WTC11 (cell line): ENCODE measurements at regions not wholly inside any gene's neighbourhood (a gene's known extent, or its start where the extent isn't known, plus 50 kb on each side); places are given as distances from the start of the nearest gene placed in this dataset.

Source experiments
- ETV6 ChIP-seq: sonication (generic); formaldehyde crosslinking; IDR thresholded peaks from 2 replicates; pipeline ENCODE4 v1.8.1; 2022; ENCODE audit warnings: mild to moderate bottlenecking, missing genetic modification reagents
- TCF7 ChIP-seq: sonication (generic); formaldehyde crosslinking; IDR thresholded peaks from 2 replicates; pipeline ENCODE4 v1.8.0; 2022; ENCODE audit warnings: mild to moderate bottlenecking, low read depth, missing genetic modification reagents, moderate library complexity
- TF ChIP-seq, protein P1 (sequence below): fragments of 200-600 bp; IDR thresholded peaks from 2 replicates; pipeline ENCODE4 v1.8.0; 2022; ENCODE audit warnings: antibody characterized with exemption
- TF ChIP-seq, protein P2 (sequence below): sonication (generic); formaldehyde crosslinking; IDR thresholded peaks from 2 replicates; pipeline ENCODE4 v1.8.0; 2022; ENCODE audit warnings: mild to moderate bottlenecking, missing genetic modification reagents

DNA sequence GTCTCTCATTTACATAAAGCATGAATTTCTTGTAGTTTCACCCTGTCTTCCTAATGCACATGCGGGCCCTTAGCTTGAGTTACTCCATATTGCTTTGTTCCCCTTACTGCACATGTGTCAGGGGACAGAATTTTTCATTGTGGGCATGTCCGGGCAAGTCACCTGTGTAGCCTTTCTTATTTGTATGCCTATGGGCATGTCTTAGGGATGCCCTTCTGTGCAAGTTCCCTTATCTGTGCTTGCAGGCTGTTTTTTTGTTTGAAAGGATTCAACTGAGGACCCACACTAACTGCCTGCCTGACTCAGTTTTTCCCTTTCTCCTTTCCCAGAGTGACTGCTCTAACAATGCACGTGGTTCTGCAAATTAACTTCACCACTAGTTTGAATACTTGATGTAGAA, 161.7 kb downstream of the YTHDC2 start:
- TF ChIP-seq TCF7 (CRISPR knock-in tag) (no peak), ETV6 (CRISPR knock-in tag) (no peak)
- TF ChIP-seq, protein P1, sequence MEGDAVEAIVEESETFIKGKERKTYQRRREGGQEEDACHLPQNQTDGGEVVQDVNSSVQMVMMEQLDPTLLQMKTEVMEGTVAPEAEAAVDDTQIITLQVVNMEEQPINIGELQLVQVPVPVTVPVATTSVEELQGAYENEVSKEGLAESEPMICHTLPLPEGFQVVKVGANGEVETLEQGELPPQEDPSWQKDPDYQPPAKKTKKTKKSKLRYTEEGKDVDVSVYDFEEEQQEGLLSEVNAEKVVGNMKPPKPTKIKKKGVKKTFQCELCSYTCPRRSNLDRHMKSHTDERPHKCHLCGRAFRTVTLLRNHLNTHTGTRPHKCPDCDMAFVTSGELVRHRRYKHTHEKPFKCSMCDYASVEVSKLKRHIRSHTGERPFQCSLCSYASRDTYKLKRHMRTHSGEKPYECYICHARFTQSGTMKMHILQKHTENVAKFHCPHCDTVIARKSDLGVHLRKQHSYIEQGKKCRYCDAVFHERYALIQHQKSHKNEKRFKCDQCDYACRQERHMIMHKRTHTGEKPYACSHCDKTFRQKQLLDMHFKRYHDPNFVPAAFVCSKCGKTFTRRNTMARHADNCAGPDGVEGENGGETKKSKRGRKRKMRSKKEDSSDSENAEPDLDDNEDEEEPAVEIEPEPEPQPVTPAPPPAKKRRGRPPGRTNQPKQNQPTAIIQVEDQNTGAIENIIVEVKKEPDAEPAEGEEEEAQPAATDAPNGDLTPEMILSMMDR: no peak
- TF ChIP-seq, protein P2, sequence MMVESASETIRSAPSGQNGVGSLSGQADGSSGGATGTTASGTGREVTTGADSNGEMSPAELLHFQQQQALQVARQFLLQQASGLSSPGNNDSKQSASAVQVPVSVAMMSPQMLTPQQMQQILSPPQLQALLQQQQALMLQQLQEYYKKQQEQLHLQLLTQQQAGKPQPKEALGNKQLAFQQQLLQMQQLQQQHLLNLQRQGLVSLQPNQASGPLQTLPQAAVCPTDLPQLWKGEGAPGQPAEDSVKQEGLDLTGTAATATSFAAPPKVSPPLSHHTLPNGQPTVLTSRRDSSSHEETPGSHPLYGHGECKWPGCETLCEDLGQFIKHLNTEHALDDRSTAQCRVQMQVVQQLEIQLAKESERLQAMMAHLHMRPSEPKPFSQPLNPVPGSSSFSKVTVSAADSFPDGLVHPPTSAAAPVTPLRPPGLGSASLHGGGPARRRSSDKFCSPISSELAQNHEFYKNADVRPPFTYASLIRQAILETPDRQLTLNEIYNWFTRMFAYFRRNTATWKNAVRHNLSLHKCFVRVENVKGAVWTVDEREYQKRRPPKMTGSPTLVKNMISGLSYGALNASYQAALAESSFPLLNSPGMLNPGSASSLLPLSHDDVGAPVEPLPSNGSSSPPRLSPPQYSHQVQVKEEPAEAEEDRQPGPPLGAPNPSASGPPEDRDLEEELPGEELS (CRISPR knock-in tag): no peak
